ENCODE measurements at regions not wholly inside any gene's neighbourhood (a gene's known extent, or its start where the extent isn't known, plus 50 kb on each side); places are given as distances from the start of the nearest gene placed in this dataset.

DNA sequence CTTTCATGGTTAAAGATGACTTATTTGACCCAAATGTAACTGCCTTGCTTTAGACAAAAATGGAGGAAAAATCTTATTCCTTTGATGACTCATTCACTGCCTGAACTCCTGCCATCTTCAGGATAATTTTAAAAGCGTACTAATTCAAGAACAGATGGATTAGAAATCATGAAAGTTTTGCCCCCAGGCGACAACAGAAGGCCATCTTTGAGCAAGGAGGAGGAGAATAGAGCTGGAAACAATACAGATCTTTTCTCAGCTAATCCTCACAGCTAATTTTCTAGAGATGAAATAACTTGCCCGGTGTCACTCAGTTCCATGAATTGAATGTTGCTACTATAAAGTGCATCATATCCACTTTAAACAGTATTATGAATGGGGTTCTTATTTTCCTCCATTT, 324.7 kb upstream of the RARB start:
- H3K9ac ChIP-seq (ENCODE audit: low read length in 5 of 5), result no peak overlapping the region
- H3K27ac ChIP-seq (ENCODE audit: low read depth, low read length), result no peak overlapping the region
- H3K9me3 ChIP-seq (ENCODE audit: control insufficient read depth in 5 of 5, low read length in 5 of 5), result no peaks in the 10 kb centered on the region
- H3K36me3 ChIP-seq (ENCODE audit: control insufficient read depth in 5 of 5, insufficient read depth in 5 of 5, low read length in 5 of 5), result no peaks in the 10 kb centered on the region
- H3K4me1 ChIP-seq (ENCODE audit: control insufficient read depth in 5 of 5, insufficient read depth in 5 of 5, low read length in 5 of 5), result peaks cover 0 to 6% (median 0%) of the 10 kb centered on the region in 5 donors
- no peaks in the 10 kb centered on the region for H3K27me3 ChIP-seq (ENCODE audit: control insufficient read depth in 5 of 5, insufficient read depth in 4 of 5, low read length in 5 of 5)
- no peak overlapping the region for H3K4me3 ChIP-seq (ENCODE audit: low read depth in 1 of 5, low read length in 5 of 5)

DNA sequence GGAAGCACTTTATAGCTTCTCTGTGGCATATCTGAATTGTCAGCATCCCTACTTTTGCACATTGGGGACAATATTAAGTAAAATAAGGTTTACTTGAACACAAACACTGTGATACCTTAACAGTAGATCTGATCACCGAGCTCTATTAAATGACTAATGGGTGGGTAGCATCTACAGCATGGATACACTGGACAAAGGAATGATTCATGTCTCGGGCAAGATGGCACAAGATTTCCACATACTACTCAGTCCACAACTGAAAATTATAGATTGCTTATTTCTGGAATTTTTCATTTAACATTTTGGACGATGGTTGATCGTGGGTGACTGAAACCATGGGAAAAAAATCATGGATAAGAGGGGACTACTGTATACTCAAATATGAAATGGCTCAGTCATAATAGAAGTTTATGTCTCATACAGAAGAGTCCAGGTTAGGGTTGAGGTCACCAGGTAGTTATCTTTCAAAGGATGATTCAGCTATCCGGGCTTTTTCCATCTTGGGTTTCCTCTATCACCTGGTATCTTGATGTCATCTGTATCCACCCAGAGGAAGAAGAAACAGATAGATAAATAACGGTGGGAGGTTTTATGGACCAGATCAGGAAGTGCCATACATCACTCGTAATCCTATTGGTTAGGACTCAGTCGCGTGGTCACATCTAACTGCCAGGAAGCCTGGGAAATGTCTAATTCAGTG, 320.0 kb upstream of the RARB start:
- no peaks in the 10 kb centered on the region for H3K9me3 ChIP-seq (ENCODE audit: control insufficient read depth in 5 of 5, low read length in 5 of 5)
- no peak overlapping the region for H3K4me3 ChIP-seq (ENCODE audit: low read depth in 1 of 5, low read length in 5 of 5)
- H3K4me1 ChIP-seq (ENCODE audit: control insufficient read depth in 5 of 5, insufficient read depth in 5 of 5, low read length in 5 of 5), result no peaks in the 10 kb centered on the region

DNA sequence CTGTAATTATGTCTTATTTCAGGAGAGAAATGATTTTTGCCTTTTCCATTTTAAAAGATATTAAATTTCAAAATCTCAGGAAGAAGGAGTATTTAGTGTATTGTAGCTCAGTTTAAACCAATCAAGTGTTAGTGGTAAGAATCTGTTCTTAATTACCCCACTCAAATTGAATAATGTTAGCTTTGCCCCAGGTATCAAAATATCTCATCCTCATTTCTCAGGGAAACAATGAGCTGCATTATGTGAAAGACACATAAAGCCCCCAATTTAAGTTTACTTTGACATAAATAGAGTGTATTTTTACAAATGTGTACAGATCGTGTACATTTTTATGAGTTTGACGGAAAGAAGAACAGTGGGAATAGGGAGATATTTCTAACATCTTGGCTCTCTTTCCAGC, 317.4 kb upstream of the RARB start:
- Histone ChIP-seq H3K4me1 (ENCODE audit: control insufficient read depth in 5 of 5, insufficient read depth in 5 of 5, low read length in 5 of 5) (no peaks in the 10 kb centered on the region), H3K36me3 (ENCODE audit: control insufficient read depth in 5 of 5, insufficient read depth in 5 of 5, low read length in 5 of 5) (no peaks in the 10 kb centered on the region), H3K4me3 (ENCODE audit: low read depth in 1 of 5, low read length in 5 of 5) (no peak overlapping the region), H3K9me3 (ENCODE audit: control insufficient read depth in 5 of 5, low read length in 5 of 5) (no peaks in the 10 kb centered on the region), H3K9ac (ENCODE audit: low read length in 5 of 5) (no peak overlapping the region), H3K27ac (ENCODE audit: low read depth, low read length) (no peak overlapping the region), H3K27me3 (ENCODE audit: control insufficient read depth in 5 of 5, insufficient read depth in 4 of 5, low read length in 5 of 5) (no peaks in the 10 kb centered on the region)

More for the DNA sequence above, 320.0 kb upstream of the RARB start:
- Histone ChIP-seq H3K9ac (ENCODE audit: low read length in 5 of 5) (no peak overlapping the region), H3K27me3 (ENCODE audit: control insufficient read depth in 5 of 5, insufficient read depth in 4 of 5, low read length in 5 of 5) (no peaks in the 10 kb centered on the region), H3K27ac (ENCODE audit: low read depth, low read length) (no peak overlapping the region), H3K36me3 (ENCODE audit: control insufficient read depth in 5 of 5, insufficient read depth in 5 of 5, low read length in 5 of 5) (no peaks in the 10 kb centered on the region)

DNA sequence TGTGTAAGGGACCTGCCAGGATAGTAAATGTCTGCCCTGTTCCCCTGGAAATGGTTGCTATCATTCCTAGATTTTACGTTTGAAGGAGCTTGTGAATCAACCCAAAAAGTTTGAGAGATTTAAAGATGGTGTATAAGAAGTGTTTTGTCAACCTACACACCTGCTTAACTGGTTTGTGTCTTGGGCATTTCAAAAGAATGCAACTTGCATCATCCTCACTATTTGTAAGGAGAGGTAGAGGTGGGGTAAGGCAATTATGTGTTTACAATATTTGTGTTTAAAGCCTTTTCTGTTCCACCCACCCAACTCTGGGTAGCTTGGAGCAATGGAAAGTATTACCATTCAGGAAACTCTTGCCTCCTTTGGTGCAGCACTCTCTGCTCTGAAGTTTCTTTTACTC, 314.2 kb upstream of the RARB start:
- Histone ChIP-seq H3K27ac (ENCODE audit: low read depth, low read length) (no peak overlapping the region), H3K36me3 (ENCODE audit: control insufficient read depth in 5 of 5, insufficient read depth in 5 of 5, low read length in 5 of 5) (no peaks in the 10 kb centered on the region), H3K4me3 (ENCODE audit: low read depth in 1 of 5, low read length in 5 of 5) (no peak overlapping the region), H3K9ac (ENCODE audit: low read length in 5 of 5) (no peak overlapping the region), H3K9me3 (ENCODE audit: control insufficient read depth in 5 of 5, low read length in 5 of 5) (no peaks in the 10 kb centered on the region), H3K4me1 (ENCODE audit: control insufficient read depth in 5 of 5, insufficient read depth in 5 of 5, low read length in 5 of 5) (no peaks in the 10 kb centered on the region), H3K27me3 (ENCODE audit: control insufficient read depth in 5 of 5, insufficient read depth in 4 of 5, low read length in 5 of 5) (no peaks in the 10 kb centered on the region)

DNA sequence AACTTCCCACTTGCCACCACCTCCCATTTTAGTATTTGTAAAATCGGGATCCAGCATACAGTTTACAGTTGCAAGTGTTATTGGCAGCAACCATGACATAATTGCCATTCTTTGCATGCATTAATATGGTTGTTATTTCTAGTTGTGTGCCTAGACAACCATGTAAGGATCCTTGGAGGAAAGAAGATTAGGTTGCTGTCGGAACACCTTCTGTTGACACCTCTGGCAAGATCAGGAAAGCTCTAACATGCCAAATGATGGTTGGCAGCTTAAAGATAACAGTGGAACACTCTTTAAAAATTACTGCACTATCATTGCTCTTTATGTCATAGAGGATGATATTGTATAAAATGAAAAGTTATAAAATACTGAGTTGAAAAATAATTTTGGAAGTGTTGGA, 313.5 kb upstream of the RARB start:
- Histone ChIP-seq H3K27ac (ENCODE audit: low read depth, low read length) (no peak overlapping the region), H3K4me3 (ENCODE audit: low read depth in 1 of 5, low read length in 5 of 5) (no peak overlapping the region), H3K9me3 (ENCODE audit: control insufficient read depth in 5 of 5, low read length in 5 of 5) (no peaks in the 10 kb centered on the region), H3K9ac (ENCODE audit: low read length in 5 of 5) (no peak overlapping the region), H3K36me3 (ENCODE audit: control insufficient read depth in 5 of 5, insufficient read depth in 5 of 5, low read length in 5 of 5) (no peaks in the 10 kb centered on the region), H3K27me3 (ENCODE audit: control insufficient read depth in 5 of 5, insufficient read depth in 4 of 5, low read length in 5 of 5) (no peaks in the 10 kb centered on the region), H3K4me1 (ENCODE audit: control insufficient read depth in 5 of 5, insufficient read depth in 5 of 5, low read length in 5 of 5) (no peaks in the 10 kb centered on the region)

DNA sequence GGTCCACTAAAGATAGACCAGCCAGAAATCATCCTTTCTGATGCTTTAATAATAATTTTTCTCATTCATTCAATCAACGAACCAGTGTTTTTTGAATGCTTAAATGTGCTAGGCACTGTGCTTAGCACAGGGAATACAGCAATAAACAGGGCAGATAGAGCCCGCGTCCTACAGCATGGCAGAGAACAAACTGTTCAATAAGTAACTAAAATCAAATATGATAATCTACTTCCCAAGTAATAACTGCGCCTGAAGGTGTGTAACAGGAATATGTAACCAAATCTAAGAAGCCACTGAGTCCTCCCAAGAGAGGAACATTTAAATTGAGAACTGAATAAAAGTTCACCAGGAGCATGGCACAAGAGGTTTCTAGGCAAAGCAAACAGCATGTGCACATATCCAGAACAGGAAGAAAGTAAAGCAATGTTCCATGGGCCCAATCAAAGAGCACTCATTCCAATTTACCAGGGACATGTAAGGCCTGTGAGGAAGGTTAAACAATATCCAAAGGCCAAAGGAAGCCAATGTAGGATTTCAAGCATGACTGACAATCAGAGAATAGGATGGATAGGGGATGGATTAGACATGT, 311.0 kb upstream of the RARB start:
- H3K36me3 ChIP-seq (ENCODE audit: control insufficient read depth in 5 of 5, insufficient read depth in 5 of 5, low read length in 5 of 5), result no peaks in the 10 kb centered on the region
- no peaks in the 10 kb centered on the region for H3K9me3 ChIP-seq (ENCODE audit: control insufficient read depth in 5 of 5, low read length in 5 of 5)
- H3K27ac ChIP-seq (ENCODE audit: low read depth, low read length), result no peak overlapping the region
- no peak overlapping the region for H3K4me3 ChIP-seq (ENCODE audit: low read depth in 1 of 5, low read length in 5 of 5)
- H3K9ac ChIP-seq (ENCODE audit: low read length in 5 of 5), result no peak overlapping the region
- H3K27me3 ChIP-seq (ENCODE audit: control insufficient read depth in 5 of 5, insufficient read depth in 4 of 5, low read length in 5 of 5), result no peaks in the 10 kb centered on the region
- peaks cover 0 to 7% (median 5%) of the 10 kb centered on the region in 5 donors for H3K4me1 ChIP-seq (ENCODE audit: control insufficient read depth in 5 of 5, insufficient read depth in 5 of 5, low read length in 5 of 5)

DNA sequence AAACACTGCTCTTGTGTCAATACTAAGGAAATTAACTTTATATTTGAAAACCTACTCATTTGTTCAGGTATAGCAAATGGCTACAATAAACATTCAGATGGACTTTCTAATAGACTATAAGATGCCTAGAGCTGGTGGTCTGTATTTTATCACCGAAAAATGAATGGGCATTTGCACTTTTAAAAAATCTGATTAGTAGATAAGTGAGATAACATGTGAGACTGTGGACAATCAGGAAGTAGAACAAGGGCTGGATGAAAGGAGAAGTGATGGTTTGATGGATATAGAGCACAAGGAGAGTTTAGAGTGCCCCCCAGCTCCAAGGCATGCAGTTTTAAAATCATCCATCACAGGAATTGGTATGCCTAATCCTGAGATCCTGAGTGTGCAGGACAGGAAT, 308.4 kb upstream of the RARB start:
- Histone ChIP-seq H3K36me3 (ENCODE audit: control insufficient read depth in 5 of 5, insufficient read depth in 5 of 5, low read length in 5 of 5) (no peaks in the 10 kb centered on the region), H3K27me3 (ENCODE audit: control insufficient read depth in 5 of 5, insufficient read depth in 4 of 5, low read length in 5 of 5) (no peaks in the 10 kb centered on the region), H3K4me3 (ENCODE audit: low read depth in 1 of 5, low read length in 5 of 5) (no peak overlapping the region), H3K9ac (ENCODE audit: low read length in 5 of 5) (no peak overlapping the region), H3K27ac (ENCODE audit: low read depth, low read length) (no peak overlapping the region), H3K4me1 (ENCODE audit: control insufficient read depth in 5 of 5, insufficient read depth in 5 of 5, low read length in 5 of 5) (peaks cover 0 to 7% (median 5%) of the 10 kb centered on the region in 5 donors), H3K9me3 (ENCODE audit: control insufficient read depth in 5 of 5, low read length in 5 of 5) (no peaks in the 10 kb centered on the region)

DNA sequence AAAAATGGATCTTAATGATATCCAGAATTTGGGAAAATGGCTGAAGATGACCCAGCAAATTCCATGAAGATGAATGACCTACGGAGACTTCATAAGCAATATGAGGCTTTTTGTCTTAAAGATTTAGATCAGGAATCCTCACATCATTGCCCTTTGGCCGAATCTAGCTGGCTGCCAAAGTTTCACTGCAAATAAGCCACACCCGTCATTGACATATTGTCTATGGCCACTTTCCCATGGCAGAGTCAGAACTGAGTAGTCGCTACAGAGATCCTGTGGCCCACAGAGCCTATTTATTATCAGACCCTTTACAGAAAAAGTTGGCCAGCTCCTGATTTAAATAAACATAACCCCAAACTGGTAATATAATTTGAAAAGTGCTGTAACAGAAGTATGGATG, 307.4 kb upstream of the RARB start:
- no peak overlapping the region for H3K4me3 ChIP-seq (ENCODE audit: low read depth in 1 of 5, low read length in 5 of 5)
- peaks cover 0 to 7% (median 5%) of the 10 kb centered on the region in 5 donors for H3K4me1 ChIP-seq (ENCODE audit: control insufficient read depth in 5 of 5, insufficient read depth in 5 of 5, low read length in 5 of 5)
- H3K36me3 ChIP-seq (ENCODE audit: control insufficient read depth in 5 of 5, insufficient read depth in 5 of 5, low read length in 5 of 5), result no peaks in the 10 kb centered on the region
- no peak overlapping the region for H3K27ac ChIP-seq (ENCODE audit: low read depth, low read length)
- H3K9me3 ChIP-seq (ENCODE audit: control insufficient read depth in 5 of 5, low read length in 5 of 5), result no peaks in the 10 kb centered on the region
- no peaks in the 10 kb centered on the region for H3K27me3 ChIP-seq (ENCODE audit: control insufficient read depth in 5 of 5, insufficient read depth in 4 of 5, low read length in 5 of 5)
- no peak overlapping the region for H3K9ac ChIP-seq (ENCODE audit: low read length in 5 of 5)

DNA sequence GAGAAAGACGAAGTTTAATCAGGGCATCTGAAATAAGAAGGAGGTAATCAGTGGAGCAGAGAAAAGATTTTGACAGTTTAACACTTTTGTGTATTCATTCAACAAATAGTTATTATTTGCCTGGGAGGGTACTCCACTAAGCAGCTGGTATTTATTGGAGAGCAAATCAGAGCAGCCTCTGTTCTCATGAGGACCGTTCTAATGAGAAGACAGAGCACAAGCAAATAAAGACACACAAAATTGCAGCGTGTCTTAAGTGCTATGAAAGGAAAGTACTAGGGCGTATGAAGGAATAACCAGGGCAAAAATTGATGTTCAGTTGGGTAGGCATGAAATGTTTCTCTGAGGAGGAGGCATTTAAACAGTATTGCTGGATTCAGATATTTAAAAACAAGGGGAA, 302.9 kb upstream of the RARB start:
- H3K36me3 ChIP-seq (ENCODE audit: control insufficient read depth in 5 of 5, insufficient read depth in 5 of 5, low read length in 5 of 5), result no peaks in the 10 kb centered on the region
- H3K27ac ChIP-seq (ENCODE audit: low read depth, low read length), result no peak overlapping the region
- H3K4me3 ChIP-seq (ENCODE audit: low read depth in 1 of 5, low read length in 5 of 5), result no peak overlapping the region
- peaks cover 0 to 7% (median 5%) of the 10 kb centered on the region in 5 donors for H3K4me1 ChIP-seq (ENCODE audit: control insufficient read depth in 5 of 5, insufficient read depth in 5 of 5, low read length in 5 of 5)
- no peaks in the 10 kb centered on the region for H3K27me3 ChIP-seq (ENCODE audit: control insufficient read depth in 5 of 5, insufficient read depth in 4 of 5, low read length in 5 of 5)
- H3K9ac ChIP-seq (ENCODE audit: low read length in 5 of 5), result no peak overlapping the region
- H3K9me3 ChIP-seq (ENCODE audit: control insufficient read depth in 5 of 5, low read length in 5 of 5), result peaks cover 2 to 16% (median 5%) of the 10 kb centered on the region in 5 donors

DNA sequence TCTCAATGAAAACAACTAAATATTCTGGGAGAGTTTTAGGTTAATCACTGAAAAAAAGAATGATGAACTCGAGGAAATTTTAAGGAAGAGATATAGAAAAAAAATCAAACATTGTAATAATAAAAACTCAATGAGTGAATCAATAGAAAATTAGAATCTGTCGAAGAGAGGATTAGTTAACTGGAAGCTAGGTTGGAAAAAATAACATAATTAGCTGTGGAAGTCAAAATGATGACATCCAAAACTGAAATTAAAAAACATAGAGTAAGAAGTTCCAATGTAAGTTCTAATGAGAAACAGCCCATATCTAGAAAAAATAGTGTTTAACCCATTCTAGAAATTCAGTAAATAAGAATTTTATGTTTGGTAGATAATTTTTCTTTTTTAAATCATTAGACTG, 299.3 kb upstream of the RARB start:
- no peak overlapping the region for H3K27ac ChIP-seq (ENCODE audit: low read depth, low read length)
- no peak overlapping the region for H3K9ac ChIP-seq (ENCODE audit: low read length in 5 of 5)
- no peaks in the 10 kb centered on the region for H3K4me1 ChIP-seq (ENCODE audit: control insufficient read depth in 5 of 5, insufficient read depth in 5 of 5, low read length in 5 of 5)
- peaks cover 2 to 23% (median 5%) of the 10 kb centered on the region in 5 donors for H3K9me3 ChIP-seq (ENCODE audit: control insufficient read depth in 5 of 5, low read length in 5 of 5)
- no peak overlapping the region for H3K4me3 ChIP-seq (ENCODE audit: low read depth in 1 of 5, low read length in 5 of 5)
- no peaks in the 10 kb centered on the region for H3K27me3 ChIP-seq (ENCODE audit: control insufficient read depth in 5 of 5, insufficient read depth in 4 of 5, low read length in 5 of 5)
- no peaks in the 10 kb centered on the region for H3K36me3 ChIP-seq (ENCODE audit: control insufficient read depth in 5 of 5, insufficient read depth in 5 of 5, low read length in 5 of 5)
